HG02763 (cell line): ENCODE measurements at regions not wholly inside any gene's neighbourhood (a gene's known extent, or its start where the extent isn't known, plus 50 kb on each side); places are given as distances from the start of the nearest gene placed in this dataset.
"Not testable (repeated sequence)": the region's sequence is repeated elsewhere in the genome, so short reads cannot be mapped to it uniquely, and the experiment has no call there.

Experiments used
- ATAC-seq: cut with Tn5 transposase; IDR thresholded peaks from one replicate; pipeline ENCODE4 v1.9.1; 2021; ENCODE audit warnings: mild to moderate bottlenecking, moderate library complexity; ENCODE audit not compliant: unreplicated experiment

DNA sequence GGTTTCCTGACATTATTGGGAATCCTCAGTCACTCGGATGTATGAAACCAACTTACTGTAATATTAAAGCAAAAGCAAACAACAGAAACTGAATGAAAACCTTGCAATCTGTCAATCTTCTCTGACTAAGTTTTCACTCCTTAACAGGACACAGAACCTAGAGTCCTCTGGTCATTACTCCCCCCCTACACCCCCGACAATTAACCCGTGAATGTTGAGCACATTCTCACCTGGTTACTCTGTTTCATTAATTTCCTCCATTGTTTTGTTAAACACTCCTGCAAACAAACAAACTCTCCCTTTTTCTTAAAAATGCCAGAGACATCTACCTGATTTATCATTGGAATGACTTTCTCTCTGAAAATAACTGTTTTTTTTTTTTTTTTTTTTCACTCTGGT lies 469.0 kb upstream of the PRKX start:
- ATAC-seq, result no peak

DNA sequence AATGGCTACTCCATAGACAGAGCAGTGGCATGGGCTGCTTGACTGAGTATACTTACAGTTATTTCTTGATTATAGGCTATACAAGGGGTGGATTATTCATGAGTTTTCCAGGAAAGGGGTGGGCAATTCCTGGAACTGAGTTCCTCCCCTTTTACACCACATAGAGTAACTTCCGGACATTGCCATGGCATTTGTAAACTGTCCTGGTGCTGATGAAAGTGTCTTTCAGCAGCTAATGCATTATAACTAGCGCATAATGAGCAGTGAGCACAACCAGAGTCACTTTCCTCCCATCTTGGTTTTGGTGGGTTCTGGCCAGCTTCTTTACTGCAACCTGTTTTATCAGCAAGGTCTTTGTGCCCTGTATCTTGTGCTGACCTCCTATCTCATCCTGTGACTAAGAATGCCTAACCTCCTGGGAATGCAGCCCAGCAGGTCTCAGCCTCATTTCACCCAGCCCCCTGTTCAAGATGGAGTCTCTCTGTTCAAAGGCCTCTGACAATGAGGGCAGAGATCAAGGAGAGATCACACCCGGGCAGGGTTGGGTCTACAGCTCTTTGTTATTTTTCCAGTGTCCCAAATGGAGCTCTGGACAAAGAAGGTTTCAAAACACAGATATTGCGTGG lies 468.4 kb upstream of the PRKX start:
- no peak for ATAC-seq

DNA sequence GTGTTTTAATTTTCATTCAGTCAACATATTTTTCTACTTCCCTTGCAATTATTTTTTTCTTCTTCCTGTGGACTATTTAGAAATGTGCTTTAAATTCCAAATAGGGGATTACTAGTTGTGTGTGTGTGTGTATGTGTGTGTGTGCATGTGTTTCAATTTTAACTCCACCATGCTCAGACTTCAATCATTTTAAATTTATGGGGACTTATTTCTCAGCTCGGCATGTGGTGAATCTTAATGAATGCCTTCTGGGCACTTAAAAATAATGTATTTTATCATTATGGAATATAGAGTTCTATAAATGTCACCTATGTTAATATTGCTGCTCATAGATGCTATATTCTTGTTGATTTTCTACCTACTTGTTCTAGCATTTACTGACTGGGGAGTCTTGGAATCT lies 465.6 kb upstream of the PRKX start:
- no peak for ATAC-seq

DNA sequence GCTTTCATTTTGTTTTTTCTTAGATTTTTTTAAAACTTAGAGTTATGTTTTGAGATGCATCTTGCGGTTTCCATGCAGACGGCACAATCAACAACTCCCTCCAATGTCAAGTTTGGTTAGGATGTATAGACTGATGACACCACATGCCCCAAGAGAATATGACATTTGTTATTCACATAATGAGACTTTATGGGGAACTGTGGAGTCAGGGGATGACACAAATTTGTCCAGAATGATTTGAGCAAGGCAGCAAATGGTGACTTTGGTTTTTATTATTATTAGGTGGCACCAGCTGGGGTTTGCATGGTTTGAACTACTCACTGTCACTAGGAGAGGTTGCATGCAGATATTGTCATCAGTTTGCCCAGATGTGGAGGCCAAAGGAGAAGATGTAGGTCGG lies 461.8 kb upstream of the PRKX start:
- ATAC-seq, result no peak

DNA sequence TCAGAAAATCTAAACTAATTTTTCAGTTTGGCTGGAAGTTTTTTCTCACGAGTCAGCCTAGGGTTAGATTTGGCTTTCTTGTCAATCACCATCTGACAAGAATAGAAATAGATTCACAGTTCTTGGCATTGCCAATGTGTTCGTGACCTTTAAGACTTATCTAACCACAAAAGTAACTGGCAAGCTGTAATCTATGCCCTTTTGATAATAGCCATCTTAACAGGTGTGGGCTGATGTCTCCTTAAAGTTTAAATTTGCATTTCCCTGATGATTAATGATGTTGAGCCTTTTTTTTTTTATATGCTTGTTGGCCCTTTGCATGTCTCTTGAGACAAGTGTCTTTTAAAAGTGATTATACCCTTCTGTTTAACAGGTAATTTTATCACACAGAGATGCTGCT lies 460.3 kb upstream of the PRKX start:
- no peak for ATAC-seq

DNA sequence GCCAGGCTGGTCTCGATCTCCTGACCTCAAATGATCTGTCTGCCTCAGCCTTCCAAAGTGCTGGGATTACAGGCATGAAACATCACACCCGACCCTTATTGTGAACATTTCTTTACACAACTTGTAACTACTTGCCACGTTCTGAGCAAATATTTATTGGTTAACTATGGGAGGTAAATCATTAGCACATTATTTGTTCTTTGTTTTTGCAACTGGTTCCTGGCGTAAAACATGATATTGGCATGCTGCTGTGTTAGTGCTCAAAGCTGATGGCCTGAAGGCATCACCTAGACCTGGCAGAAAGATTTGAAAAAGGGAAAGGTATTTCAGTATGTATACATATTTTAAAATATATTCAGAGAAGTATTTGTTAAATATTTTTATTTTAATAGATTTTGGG lies 438.3 kb upstream of the PRKX start:
- no peak for ATAC-seq

DNA sequence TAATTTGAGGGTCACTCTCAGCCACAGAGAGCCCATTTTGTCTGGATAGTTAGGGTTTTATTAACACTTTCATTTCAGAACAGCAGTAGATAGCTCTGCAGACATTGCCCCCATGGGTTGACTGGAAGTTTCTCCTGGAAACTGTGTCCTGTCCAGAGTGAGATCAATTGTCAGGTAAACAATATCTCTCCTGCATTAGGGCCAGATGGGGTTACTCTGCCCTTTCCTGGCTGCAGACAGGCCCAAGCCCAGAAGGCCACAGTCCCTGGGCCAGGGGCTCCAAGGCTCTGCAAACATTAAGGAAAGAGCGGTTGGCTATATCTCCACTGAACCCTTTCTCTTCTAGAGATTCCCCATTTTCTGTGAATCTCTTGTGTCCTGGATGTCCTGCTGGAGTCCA lies 436.8 kb upstream of the PRKX start:
- ATAC-seq, result no peak

DNA sequence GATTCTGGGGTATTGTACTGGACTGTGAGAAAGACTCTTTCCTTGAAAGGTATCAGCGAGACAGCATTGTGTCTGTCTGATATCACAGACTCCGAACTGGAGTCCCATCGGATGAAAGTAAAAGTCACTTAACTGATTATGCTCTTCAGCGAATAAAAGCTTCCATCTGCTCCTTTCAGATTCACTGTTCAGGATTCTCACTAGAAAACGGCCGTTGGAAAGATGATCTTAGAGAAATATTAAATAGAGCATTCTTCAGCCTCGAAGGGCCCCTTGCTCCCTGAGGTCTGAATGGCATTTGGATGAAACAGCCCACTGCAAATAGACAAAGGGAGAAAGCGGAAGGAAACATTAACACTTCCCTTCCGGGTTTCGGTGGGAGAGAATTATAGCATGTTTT lies 416.2 kb upstream of the PRKX start:
- no peak for ATAC-seq

DNA sequence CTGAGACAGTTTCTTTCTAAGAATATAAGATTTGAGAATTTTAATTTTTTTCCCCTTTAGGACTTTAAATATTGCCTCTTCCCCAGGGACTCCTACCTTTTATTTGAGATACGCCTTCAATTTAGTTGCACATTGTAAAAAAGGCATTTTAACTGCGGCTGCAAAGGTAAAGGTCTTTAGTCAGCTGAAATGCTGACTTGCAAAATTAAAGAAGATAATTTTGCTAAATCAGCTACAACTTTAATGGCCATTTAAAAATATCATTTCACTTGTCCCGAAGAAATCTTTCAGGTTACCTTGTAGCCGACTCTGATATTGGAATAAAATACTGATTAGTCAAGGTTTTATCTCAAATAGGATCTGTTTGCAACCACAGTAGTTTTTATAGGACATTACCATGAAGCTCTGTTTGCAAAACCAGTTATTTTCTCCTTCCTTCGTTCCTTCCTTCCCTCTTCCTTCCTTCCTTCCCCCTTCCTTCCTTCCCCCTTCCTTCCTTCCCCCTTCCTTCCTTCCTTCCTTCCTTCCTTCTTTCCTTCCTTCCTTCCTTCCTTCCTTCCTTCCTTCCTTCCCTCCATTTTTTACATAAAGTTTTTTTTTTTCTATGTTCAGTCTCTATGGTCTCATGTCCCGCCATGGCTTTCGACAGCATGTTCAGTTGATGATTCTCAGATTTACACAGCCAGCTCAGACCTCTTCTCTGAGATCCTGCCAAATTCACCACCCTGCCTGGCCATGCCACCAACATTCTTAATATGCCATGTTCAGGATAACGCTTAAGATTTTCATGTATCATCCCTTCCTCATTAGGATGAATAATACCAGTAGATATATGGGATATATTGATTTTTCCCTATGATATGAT lies 405.4 kb upstream of the PRKX start:
- no peak for ATAC-seq

DNA sequence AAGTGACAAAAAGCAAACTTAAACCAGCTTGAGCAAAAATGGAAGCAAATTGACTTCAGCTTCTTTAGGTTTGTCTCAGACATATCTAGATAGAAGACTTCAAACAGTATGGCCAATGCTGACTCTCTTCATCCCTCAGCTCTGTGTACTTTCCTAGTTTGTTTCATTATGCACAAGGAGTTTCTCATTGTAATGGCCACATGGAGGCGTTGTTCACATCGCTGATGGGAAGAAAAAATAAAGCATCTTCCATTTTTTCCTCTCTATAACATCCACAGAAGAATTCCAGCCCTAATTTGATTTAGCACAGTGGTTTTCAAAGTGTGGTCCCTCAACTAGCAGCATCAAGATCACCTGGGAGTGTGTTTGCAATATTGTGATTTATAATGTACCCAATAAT lies 397.5 kb upstream of the PRKX start:
- ATAC-seq, result no peak

DNA sequence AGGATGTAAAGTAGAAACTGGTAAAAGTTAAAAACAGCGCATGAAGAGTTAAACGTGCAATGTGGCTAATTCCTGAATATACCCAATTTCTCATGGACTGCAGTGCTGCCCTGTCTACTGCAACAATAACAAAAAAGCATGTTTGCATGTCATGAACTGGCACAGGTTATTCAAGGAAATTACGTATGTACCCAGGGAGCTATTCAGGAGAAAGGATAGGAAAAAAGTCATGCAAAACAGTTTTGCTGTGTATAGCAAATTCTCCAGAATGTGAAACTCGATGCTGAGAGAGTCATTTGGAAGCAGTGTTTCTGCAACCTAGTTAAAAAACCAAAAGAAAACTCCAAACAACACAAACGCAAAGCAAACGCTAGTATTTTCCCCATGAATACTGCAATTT lies 381.5 kb upstream of the PRKX start:
- no peak for ATAC-seq

DNA sequence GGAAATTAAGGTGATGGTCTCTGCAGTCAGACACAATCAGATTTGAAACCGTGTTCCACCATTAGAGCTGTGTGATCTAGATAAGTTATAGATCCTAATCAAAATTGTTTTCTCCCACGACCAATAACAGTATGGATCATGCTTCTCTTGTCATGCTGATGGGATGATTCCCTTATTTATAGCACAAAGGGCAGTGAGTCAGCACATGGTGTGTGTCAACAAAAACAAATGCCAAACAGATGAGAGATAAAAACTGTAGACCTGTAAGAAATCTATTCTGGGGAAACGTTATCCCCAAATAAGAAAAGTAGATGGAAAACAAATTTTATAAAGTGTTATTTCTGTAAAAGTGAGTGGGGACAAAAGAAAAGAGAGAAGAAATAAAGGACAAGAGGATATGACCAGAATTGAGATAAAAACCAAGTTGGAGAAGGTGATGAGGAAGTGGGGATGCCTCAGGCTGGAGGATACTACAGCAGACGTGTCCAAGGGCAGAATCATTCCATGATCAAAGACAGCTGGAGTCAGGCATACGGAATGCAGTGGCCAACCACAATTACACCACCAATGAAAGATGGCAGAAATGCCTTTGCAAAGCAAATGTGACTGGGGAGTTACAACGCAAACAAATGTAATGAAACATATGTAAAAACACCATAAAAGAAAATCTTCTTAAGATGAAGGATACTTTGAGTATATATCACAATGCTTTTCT lies 377.8 kb upstream of the PRKX start:
- no peak for ATAC-seq

DNA sequence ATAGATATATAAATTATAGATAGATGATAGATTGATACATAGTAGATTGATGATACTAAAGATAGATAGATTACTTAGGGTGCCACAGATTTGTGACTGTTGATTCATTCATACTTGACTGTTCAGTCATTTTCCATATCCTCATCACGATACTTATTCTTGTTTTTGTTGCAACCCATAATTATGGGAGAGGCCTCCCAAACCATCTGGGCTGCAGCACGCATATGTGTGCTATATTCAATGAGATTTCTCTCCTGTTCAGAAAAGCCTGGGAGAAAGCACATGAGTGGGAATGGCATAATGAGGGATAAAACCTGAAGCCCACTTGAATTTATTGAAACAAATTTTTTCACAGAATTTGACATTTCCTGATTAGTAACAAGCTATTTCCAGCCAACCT lies 346.4 kb upstream of the PRKX start:
- no peak for ATAC-seq

DNA sequence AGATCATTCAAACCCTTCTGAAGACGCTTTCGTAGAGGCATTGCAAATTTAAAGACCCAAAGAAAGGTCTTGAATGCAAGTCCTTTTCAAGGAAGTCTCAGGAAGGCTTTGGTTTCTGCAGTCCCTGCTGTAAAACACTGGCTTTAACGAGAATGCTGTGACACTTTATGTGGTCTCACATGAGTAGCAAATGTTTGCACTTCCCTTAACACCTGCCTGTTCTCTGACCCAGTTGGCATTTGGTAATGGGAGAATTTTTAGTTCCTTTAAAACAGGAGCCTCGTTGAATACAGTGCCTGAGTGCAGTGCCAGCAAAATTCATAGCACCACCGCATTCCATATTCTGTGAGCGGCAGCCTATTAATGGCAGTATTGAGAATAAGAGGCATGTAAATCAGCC lies 330.5 kb upstream of the PRKX start:
- ATAC-seq, result no peak

DNA sequence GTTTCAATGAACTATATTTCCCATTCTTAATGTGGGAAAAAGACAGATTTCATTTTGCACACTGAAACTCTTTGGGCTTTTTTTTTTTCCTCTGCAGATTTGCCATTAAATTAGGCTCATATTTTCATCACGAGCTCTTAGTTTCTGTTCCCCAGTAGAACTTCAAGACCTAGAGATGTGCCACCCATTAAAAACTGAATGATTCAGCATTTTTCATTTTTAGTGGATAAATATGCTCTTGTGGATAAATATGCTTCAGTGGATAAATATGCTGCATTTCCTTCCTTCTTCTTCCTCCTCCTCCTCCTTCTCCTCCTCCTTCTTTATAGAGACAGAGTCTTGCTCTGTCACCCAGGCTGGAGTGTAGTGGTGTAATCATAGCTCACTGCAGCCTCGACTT lies 322.4 kb upstream of the PRKX start:
- ATAC-seq, result no peak

DNA sequence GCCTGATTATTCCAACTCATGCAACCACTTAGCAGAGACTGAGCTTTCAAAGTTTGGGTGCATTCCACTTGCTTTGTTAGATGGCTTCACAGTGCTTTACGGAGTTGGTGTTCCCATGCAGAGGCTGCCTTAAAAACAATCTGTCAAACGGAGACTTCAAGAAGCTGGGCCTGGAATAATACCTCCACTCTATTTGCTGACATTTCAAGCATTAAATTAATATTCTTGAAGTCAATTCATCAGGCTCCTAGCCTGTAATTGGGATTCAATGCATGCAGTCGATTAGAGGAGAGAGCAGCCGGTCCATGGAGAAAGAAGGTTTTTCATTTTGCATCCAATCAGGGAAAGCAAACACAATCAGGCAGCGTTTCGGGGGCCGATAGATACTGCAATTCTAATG lies 314.7 kb upstream of the PRKX start:
- no peak for ATAC-seq

DNA sequence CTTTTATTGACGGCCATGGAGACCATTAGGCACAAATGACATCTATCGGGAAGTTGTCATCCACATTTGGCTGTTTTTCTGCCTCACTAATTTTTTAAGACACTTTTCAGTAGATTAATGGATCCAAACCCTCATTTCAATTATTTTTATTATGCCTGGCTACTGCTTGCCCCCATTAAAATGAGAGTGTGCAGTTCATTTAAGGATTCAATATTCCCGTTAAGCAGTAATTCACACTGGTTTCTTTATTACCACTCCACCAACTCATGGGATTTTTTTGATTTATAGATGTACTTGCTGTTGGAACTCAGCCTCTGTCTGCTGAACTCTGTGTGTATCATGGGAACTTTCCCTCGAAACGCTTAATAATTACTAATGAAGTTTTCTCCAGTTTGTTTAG lies 291.8 kb upstream of the PRKX start:
- ATAC-seq, result no peak

DNA sequence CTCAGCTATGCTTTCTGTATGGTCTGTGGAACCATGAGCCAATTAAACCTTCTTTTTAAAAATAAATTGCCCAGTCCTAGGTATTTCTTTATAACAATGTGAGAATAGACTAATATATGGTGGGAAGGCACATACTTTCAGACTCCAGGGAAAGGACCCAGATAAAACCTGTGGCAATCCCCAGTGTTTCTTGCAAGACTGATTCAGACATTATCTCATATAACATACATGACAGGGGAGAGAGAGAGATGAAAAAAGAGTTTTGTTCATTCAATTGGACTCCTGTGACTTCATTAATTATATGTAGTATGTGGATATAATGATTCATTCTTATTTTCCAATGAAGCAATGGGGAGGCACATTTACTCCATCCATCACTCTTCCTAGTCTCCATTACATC lies 291.4 kb upstream of the PRKX start:
- ATAC-seq, result no peak

DNA sequence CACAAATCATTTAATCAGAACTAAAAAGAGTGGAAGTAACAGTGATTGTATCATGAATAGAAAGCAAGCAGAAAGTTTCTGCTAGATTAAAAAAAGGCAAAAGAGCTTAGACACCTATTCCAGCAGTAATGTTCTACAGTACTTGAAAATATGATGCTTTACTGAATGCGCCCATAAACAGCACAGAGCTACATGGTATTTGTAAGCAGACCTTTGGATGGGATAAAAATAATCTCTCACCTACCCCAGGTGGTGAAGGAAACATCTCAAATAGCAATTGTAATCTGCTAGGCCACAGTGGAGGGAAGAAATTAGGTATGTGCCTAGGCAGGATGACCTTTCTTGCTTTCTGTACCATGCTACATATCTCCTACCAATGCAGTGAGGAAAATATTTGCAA lies 280.9 kb upstream of the PRKX start:
- ATAC-seq, result no peak

DNA sequence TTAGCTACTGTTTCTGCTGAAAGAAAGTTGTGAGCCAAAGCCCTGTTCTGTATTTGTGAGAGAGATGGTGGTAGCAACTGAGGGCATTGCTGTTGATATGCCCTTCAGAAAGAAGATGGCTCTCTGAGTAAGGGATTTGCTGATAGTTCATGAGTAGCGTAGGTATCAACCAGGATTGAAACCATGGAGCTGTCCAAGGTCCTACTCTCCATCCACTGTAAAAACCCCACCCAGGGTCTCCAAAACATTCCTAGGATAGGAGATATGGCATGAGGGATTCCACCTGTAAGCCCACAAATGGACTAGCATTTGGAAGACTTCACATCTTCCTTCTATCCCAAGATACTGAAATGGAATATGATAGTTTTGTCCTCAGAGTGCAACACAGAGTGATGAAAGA lies 277.1 kb upstream of the PRKX start:
- ATAC-seq, result no peak

DNA sequence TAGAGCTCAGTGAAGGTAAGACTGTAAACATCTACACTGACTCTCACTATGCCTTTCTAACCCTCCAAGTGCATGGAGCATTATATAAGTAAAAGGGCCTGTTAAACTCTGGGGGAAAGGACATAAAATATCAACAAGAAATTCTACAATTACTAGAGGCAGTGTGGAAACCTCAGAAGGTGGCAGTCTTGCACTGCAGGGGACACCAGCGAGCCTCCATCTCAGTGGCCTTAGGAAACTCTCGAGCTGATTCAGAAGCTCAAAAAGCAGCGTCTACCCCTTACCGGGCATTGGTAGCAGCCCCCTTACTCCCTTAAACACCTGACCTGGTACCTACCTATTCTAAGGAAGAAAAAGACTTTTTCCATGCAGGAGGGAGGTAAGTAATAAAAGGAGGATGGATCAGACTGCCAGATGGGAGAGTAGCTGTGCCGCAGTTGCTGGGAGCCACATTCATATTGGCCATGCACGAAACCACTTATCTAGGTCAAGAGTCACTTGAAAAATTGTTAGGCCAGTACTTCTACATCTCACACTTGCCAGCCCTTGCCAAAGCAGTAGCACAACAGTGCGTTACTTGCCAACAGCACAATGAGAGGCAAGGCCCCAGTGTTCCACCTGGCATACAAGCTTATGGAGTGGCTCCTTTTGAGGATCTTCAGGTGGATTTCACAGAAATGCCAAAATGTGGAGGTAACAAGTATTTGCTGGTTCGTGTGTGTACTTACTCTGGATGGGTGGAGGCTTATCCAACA lies 258.8 kb upstream of the PRKX start:
- ATAC-seq, result not testable (repeated sequence)
